Peyer's patch (tissue), 4 donors: ENCODE measurements at regions not wholly inside any gene's neighbourhood (a gene's known extent, or its start where the extent isn't known, plus 50 kb on each side); places are given as distances from the start of the nearest gene placed in this dataset.

Experiments used
- CTCF ChIP-seq, 6 experiments: fragments of 450-650 bp in 4 of 6; fragments of 200-600 bp in 2 of 6; sonication (generic) in 1 of 6; IDR thresholded peaks; one replicate each; pipeline ENCODE4 v1.5.1; 2017 to 2019; ENCODE audit warnings: antibody characterized with exemption in 6 of 6, mild to moderate bottlenecking in 3 of 6, moderate library complexity in 1 of 6
- POLR2A ChIP-seq, 2 donors: fragments of 450-650 bp; IDR thresholded peaks; one replicate each; pipeline ENCODE4 v1.5.1; 2017; ENCODE audit warnings: antibody characterized with exemption in 2 of 2, mild to moderate bottlenecking in 2 of 2, moderate library complexity in 2 of 2

- no peak for TF ChIP-seq CTCF (IDR thresholded peaks at IDR 0.05)
- TF ChIP-seq POLR2A (IDR thresholded peaks at IDR 0.05), result no peak
These were observed 577.2 kb downstream of the MTRR start for GRCh38 chr5:8446179-8446578.
